Suppressor macrophage treated with lipopolysaccharide for 1 hour (primary cell): ENCODE measurements at regions not wholly inside any gene's neighbourhood (a gene's known extent, or its start where the extent isn't known, plus 50 kb on each side); places are given as distances from the start of the nearest gene placed in this dataset.
A peak's percentile ranks its signal among the peaks of the same experiment; 100 is the strongest.

Source experiments
- DNase-seq, 3 donors: peaks; one replicate each; pipeline ENCODE4 v3.0.0-alpha.2; 2020 to 2022

DNA sequence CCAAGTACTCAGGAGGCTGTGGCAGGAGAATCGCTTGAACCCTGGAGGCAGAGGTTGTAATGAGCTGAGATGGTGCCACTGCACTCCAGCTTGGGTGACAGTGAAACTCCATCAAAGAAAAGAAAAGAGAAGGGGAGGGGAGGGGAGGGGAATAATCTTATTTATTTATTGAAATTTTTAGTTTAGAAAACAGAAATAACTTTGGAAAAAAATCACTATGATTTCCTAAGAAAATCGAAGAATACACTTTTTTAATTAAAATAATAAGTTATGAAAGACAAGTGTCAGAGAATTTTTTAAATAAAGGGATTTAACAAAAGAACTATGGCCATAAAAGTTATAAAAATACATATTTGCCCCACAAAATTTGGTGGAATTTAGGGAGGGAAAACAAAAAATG, 836.9 kb upstream of the HS3ST1 start:
- DNase-seq = no peak

GRCh38 chr4:12260453-12260852, 831.8 kb upstream of the HS3ST1 start:
- no peak for DNase-seq

DNA sequence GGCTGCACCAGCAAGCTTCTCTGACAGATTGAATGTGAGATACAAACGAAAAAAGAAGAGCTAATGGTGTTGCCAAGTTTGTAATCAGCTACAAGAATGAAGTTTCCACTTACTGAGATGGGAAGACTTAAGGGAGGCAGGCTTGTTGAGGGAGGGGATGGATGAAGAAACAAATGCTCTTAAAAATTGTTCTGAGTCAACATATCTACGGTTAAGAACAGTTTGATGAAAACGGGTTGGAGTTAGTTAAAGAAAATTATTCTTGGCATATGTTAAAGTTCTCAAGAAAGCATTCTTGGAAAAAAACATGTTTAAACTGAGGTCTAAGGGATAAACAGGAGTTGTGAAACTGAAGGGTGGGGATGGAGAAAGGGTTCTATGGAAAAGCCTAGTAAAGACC, 816.3 kb upstream of the HS3ST1 start:
- DNase-seq = no peak

- no peak for DNase-seq
Observed at GRCh38 chr4:12242354-12242753, 813.7 kb upstream of the HS3ST1 start.

DNA sequence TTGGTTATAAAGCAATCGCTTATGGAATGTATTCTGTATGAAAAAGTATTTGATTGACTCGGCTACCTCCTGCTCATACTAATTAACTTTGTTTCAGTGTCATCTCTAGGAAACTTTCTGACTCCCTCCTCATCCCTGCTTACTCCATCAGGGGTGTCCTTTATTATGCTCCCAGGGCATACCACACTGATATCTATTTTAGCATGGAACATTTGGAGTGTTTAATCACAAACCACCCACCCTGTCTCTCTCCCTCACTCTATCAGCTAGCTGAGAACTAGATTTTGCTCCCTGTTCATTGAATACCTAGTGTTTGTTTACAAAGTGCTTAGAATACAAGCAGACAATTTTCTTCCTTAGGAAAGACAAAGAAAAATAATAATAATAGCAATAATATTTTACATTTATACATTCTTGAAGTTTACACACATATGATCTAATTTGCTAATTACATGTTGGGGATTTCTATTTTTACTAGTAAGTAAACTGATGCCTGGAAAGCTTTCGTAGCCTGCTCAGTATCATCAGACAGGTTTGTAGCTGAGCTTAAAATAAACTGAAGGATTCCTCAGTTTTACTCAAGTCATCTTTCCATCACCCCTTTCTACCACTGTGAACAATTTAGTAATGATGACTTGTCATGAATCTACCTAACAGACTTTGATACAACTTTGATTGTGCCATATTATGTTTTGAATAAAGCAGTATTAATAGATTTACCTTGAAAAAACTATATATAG, 811.4 kb upstream of the HS3ST1 start:
- no peak for DNase-seq

DNA sequence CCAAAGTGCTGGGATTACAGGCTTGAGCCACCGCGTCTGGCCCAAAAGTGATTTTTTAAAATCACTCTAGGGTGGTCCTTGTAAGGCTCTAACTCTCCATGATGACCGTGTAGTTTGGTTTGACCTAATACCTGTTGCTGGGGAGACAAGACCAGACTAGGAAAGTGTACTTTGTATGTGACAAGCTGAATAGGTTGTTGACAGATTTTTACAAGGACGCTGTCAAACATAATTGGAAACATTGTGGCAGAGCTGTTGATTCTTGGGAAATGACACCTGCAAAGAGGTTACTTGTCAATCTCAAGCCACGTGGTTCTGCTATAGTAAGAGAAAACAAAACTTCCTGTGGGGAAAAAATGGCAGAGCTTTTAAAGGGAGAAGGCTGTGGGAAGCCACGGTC, 802.4 kb upstream of the HS3ST1 start:
- DNase-seq = no peak

DNA sequence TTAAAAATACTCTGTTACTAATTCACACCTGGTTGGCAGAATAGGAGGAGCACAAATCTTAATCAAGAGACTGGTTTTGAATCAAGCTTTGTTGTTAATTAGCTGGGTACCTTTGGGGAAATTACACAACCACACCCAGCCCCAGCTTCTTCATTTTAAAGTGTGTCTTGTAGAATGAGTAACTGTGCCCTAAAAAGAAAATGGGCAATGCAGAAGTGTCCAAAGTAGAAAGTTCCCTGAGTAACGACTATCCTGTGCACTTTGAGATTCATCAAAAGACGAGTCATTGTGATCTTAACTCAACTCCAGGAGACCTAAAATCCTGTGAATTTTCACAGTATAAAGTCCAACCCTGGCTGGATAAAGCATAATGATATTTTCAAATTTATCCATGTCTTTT, 792.3 kb upstream of the HS3ST1 start:
- peak; percentile 38 to 58 (median 57) for DNase-seq

- DNase-seq = no peak
Observed at GRCh38 chr4:12211636-12212035, 782.9 kb upstream of the HS3ST1 start.

GRCh38 chr4:12207396-12207795, 778.7 kb upstream of the HS3ST1 start:
- DNase-seq = no peak

DNA sequence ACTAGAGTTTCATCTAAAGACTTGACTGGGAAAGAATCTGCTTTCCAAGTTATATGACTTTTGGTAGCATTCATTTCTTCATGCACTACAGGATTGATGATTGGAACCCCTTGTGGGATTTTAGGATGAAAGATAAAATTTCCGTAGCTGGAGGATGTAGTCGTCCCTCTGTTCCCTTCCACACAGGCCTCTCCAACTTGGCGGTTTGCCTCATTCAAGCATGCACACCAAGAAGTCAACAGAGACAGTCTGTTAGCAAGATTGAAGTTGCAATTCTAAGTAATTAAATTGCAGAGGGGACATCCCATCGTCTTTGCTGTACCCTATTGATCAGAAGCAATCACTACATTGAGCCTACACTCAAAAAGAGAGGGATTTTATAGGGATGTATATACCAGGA, 777.4 kb upstream of the HS3ST1 start:
- DNase-seq = no peak

- no peak for DNase-seq
Observed at GRCh38 chr4:12203945-12204344, 775.3 kb upstream of the HS3ST1 start.

DNA sequence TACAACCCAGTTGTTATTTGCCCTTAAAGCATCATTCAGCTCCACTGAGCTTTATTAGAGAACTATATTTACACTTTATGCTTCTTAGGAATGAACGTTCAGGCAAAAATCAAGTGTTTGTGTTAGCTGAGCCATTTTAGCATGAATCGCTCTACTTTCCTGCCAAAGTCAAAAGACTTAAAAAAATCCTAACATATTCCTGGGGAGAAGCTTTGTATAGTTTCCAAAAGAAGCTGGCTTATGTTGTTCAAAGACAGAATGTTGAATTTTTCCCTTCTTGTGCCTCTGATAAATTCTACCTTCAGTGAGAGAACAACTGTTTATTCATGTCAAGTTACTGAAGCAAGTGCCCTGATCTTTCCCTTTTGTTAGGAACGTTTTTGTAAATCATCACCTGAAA, 771.5 kb upstream of the HS3ST1 start:
- DNase-seq = no peak

DNA sequence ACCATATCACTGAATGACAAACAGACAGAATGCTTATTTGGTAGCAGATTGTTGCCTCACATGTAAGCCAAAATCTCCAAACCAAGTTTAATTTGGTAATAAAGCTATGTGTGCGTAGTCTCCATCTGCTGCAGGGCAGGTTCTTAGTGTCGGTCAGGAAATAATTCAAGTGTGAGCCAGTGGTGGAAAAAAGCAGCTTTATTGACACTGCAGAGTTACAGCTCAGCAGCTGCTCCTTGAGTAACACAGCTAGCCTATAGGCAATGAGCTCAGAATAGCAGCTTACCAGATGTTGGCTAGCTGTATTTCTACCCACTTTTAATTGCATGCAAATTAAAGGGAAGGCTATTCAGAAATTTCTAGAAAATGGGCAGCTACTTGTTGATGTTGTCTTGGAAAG, 757.8 kb upstream of the HS3ST1 start:
- DNase-seq = no peak

DNA sequence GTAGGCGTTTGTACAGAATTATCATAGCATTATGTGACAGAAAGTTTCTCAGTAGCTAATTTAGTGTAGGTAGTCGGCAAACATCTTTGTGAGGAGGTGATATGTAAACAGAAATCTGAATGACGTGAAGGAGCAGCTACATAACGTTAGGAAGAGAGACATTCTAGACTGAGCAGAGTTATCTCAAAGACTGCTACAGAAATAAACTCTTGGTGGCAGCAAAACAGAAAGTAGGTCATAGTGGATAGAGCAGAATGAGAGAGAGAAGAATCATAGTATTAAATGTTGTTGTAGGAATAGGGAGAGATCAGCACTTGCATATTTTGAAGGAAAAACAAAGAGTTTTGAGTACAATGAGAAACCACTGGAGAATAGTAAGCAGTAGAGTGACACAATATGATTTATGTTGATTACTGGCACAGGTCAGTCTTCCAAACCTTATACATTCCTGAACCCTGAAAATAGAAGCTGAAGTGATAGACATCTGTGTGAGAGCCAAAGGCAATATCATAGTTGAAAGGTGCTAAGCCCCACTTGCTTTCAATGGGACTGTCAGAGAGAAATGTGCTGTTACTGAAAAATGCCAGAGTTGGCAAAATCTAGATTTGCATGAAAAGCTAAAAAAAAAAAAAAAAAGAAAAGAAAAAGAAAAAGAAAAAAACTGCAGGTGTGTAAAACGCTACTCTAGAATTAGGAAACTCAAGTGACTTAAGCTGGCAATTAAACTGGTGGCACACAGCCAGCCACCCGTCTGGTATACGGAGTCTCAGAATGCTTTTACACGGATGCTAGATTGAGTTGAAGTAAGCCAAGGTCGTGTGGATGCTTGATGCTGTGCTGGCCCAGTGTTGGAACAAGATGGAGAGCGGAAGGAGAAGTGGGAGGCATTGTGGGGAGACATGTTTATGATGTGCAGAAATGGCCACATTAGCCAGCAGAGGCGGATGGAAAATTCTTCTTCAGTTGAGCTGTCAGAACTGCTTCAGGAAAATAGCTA, 750.2 kb upstream of the HS3ST1 start:
- no peak for DNase-seq

DNA sequence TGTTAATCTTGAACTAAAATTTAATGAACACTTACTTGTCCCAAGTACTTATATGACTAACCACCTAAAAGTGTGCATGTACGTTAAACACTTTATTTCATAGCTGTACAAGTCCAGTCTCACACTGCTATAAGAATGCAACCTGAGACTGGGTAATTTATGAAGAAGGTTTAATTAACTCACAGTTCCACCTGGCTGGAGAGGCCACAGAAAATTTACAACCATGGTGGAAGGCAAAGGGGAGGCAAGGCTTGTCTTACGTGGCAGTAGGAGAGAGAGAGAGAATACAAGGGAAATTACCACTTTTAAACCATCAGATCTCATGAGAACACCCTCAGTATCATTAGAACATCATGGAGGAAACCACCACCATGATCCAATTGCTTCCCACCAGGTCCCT, 748.7 kb upstream of the HS3ST1 start:
- no peak for DNase-seq

GRCh38 chr4:12173496-12173895, 744.8 kb upstream of the HS3ST1 start:
- DNase-seq = no peak

- DNase-seq = no peak
Observed at GRCh38 chr4:12172198-12172973, 743.7 kb upstream of the HS3ST1 start.

DNA sequence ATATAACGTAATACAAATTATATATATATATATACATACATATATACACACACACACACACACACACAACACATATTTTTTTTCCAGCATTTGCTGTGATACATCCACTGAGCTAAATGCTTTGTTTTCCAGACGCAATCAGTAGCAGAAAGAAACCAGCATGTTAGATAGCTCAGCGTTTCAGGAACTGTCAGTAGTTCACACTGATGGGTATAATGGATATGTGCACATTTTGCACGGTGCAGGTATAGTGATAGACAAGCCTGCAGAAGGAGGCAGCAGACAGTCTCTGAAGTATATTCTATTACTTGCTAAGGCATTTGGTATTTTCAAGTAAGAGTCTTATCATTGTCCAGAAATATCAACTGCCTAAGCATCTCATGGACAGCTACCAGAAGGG, 741.6 kb upstream of the HS3ST1 start:
- no peak for DNase-seq

DNA sequence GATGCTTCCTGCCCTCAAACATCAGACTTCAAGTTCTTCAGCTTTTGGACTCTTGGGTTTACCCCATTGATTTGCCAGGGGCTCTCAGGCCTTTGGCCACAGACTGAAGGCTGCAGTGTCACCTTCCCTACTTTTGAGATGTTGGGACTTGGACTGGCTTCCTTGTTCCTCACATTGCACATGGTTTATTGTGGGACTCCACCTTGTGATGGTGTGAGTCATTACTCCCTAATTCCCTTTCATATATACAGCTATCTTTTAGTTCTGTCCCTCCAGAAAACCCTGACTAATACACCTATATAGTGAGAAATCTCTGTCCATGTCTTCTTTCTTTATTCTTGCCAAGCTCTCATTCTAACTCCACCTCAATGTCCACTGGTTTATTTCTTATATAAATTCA, 736.9 kb upstream of the HS3ST1 start:
- DNase-seq = peak; percentile 35 to 59 (median 40)

DNA sequence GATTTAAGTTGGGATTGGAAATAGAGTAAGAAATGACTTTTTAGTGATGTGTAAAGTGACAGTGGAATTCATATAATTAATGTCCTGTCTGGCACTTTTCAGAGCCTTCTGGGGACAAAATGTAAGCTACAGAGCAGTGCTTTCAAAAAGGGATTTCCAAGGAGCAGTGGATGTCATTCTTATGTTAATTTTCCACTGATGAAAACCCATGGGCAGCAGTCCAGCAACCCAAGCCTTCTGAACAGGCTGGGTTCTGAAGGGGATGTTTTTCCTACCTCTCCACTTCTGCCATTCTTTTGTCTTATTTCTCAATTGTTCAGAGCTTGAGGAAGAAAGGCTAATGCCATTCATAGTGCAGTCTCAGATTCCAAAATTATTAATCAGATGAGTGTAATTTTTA, 717.6 kb upstream of the HS3ST1 start:
- no peak for DNase-seq

DNA sequence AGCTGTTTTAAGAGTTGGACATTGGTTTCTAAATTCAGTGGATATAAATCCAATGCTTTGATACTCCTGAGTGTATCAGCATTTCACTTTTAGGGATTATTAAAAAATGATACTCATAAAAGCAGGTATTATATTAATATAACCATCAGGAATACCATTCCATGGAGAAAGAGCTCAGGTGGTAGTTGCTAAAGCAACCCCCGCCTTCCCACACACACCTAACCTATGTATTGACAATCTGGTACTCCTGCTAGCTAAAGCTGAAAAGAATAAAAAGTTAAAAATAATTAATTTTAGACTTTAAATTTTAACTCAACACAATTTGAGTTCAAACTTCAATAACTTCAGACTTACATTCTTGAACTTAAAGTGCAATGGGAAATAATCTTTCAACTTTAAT, 717.1 kb upstream of the HS3ST1 start:
- no peak for DNase-seq

GRCh38 chr4:12145106-12145505, 716.4 kb upstream of the HS3ST1 start:
- no peak for DNase-seq

DNA sequence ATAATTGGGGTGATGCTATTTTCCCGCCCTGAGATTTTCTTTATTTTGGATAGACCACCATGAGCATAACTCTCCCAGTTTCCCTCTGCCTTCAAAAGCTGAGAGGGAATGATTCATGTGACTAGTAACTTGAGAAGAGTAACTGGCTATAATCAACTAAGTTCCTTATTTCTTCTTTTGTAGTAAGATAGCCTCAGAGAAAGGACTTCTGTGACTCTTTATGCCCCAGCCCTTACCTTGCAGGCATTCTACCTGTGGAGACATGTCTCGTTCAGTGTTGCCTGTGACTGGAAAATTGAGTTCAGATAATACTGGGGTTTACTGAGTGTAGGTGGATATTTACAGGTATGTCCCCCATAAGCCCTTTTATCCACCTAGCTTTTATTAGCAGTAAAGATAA, 715.4 kb upstream of the HS3ST1 start:
- peak in 1 of 3 donors; percentile 20 for DNase-seq
